ENCODE measurements at regions not wholly inside any gene's neighbourhood (a gene's known extent, or its start where the extent isn't known, plus 50 kb on each side); places are given as distances from the start of the nearest gene placed in this dataset.

GRCh38 chr2:129780316-129781270, 198.9 kb upstream of the RAB6C start:
- Mint-ChIP-seq H3K9me3 (no peaks in the 10 kb centered on the region), H3K4me3 (no peak overlapping the region), H3K27me3 (ENCODE audit: low read depth) (no peaks in the 10 kb centered on the region), H3K4me1 (ENCODE audit: low read depth) (no peaks in the 10 kb centered on the region), H3K36me3 (ENCODE audit: insufficient read depth in 2 of 2) (no peaks in the 10 kb centered on the region), H3K27ac (no peak overlapping the region)
- ATAC-seq (replicated peaks in 1 of 2), result no peak
- DNase-seq, result no peak

DNA sequence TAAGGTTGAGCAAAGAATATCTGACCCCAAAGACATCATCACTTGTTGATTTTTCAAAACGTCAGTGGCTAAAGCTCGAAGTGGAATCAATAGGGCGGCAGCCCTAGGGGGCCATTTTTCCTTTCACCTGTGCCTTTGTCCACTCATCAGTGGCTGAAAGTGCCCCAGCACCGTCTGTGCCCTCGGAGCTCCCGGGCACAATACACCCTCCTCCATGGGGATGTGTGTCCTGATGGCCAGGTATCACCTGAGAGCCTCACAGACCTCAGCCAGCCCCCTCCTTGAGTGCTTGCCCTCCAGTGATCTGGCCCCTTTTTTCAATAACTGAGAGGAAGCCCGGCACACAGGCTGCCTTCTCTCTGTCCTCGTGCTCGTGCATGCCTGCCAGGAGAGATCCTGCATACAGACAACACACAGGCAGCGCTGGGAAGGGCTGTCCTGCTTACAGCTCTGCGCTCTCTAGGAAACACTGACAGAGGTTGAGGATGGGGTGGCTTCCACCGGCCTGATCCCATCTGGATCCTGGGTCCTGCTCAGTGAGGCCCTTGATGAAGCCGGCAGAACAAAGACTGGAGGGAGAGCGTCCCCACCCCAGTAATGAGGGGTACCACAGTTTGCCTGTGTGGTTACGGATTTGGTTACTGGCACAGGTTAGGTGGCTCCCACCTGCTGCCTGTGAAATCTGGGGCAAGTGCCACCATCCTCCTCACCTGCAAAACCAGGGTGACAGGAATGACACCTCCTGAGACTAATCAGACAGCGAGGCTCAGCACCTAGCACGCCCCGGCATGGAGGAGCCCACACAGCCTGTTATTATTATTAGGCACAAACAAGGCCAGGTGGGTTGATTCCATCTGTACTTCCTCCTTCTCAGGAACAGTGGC, 197.5 kb upstream of the RAB6C start:
- no peaks in the 10 kb centered on the region for H3K4me1 Mint-ChIP-seq (ENCODE audit: low read depth)
- no peaks in the 10 kb centered on the region for H3K27me3 Mint-ChIP-seq (ENCODE audit: low read depth)
- no peaks in the 10 kb centered on the region for H3K36me3 Mint-ChIP-seq (ENCODE audit: insufficient read depth in 2 of 2)
- H3K4me3 Mint-ChIP-seq, result no peak overlapping the region
- H3K9me3 Mint-ChIP-seq, result no peaks in the 10 kb centered on the region
- H3K27ac Mint-ChIP-seq, result no peak overlapping the region
- DNase-seq (no peak), ATAC-seq (replicated peaks in 1 of 2) (no peak)

DNA sequence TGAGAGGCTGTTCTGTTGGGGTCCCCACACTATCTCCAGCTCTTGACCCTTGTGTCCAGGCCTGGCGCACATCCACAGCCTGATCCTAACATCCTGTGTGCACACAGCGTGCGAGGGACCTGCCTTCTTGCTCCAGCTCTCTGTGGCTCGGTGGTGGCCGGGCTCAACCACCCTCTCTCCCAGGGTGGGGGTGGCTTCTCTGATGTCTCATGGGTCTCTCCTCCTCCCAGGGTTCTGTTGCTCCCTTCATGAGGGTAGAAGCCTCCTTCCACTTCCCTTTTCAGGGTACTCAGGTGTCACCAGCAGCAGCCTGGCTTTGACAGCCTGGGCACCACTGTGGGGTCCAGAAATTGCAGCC, 196.9 kb upstream of the RAB6C start:
- no peaks in the 10 kb centered on the region for H3K9me3 Mint-ChIP-seq
- H3K27ac Mint-ChIP-seq, result no peak overlapping the region
- no peak for DNase-seq
- no peak for ATAC-seq (replicated peaks in 1 of 2)
- no peak overlapping the region for H3K4me3 Mint-ChIP-seq
- no peaks in the 10 kb centered on the region for H3K27me3 Mint-ChIP-seq (ENCODE audit: low read depth)
- H3K4me1 Mint-ChIP-seq (ENCODE audit: low read depth), result no peaks in the 10 kb centered on the region
- H3K36me3 Mint-ChIP-seq (ENCODE audit: insufficient read depth in 2 of 2), result no peaks in the 10 kb centered on the region

GRCh38 chr2:129784486-129784885, 195.0 kb upstream of the RAB6C start:
- no peaks in the 10 kb centered on the region for H3K27me3 Mint-ChIP-seq (ENCODE audit: low read depth)
- no peaks in the 10 kb centered on the region for H3K9me3 Mint-ChIP-seq
- H3K27ac Mint-ChIP-seq, result no peak overlapping the region
- no peaks in the 10 kb centered on the region for H3K36me3 Mint-ChIP-seq (ENCODE audit: insufficient read depth in 2 of 2)
- DNase-seq, result no peak
- H3K4me3 Mint-ChIP-seq, result no peak overlapping the region
- no peaks in the 10 kb centered on the region for H3K4me1 Mint-ChIP-seq (ENCODE audit: low read depth)
- no peak for ATAC-seq (replicated peaks in 1 of 2)

DNA sequence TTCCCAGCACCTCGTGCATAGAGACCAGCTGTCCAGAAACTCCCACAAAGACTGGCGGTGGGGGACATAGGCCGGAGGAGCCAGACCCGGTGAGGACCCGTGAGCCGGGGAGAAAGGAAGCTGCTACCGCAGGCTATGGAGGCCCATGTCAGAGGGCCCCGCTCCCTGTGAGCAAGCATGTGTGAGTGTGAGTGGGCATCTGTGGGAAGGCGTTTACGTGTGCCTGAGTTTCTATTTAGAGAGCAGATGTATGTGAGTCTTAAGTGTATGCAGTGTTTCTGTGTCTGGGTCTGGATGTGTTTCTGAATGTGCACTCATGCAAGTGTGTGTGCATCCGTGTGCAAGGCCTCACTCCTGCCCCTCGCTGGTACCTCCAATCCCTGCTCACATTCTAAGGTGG, 187.8 kb upstream of the RAB6C start:
- Mint-ChIP-seq H3K27ac (no peak overlapping the region), H3K9me3 (no peaks in the 10 kb centered on the region), H3K4me1 (ENCODE audit: low read depth) (no peaks in the 10 kb centered on the region), H3K36me3 (ENCODE audit: insufficient read depth in 2 of 2) (no peaks in the 10 kb centered on the region), H3K27me3 (ENCODE audit: low read depth) (no peaks in the 10 kb centered on the region), H3K4me3 (no peak overlapping the region)
- DNase-seq, result no peak
- no peak for ATAC-seq (replicated peaks in 1 of 2)

DNA sequence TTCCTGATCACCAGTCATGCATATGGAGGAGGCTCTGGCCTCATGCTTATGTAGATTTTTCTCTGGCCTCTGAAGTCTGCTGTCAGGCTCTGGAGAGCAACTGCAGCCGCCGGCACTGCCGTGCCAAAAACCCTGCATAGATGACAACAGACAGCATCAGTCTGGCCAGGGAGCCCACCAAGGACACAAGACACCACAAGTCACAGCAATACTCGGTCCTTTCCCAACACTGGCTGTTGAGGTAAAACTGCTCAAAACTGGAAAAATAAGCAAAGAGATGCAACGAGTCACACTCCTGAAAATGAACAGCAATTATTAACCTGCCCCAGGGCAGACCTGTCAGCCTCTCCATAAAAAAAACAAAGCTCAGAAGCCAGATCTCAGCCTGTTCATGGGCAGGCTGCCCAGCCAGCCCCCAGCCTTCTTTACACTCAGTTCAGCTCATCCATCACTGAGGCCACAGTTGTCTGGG, 186.0 kb upstream of the RAB6C start:
- no peaks in the 10 kb centered on the region for H3K4me1 Mint-ChIP-seq (ENCODE audit: low read depth)
- no peaks in the 10 kb centered on the region for H3K36me3 Mint-ChIP-seq (ENCODE audit: insufficient read depth in 2 of 2)
- no peaks in the 10 kb centered on the region for H3K9me3 Mint-ChIP-seq
- DNase-seq (no peak), ATAC-seq (replicated peaks in 1 of 2) (no peak)
- H3K4me3 Mint-ChIP-seq, result no peak overlapping the region
- no peak overlapping the region for H3K27ac Mint-ChIP-seq
- H3K27me3 Mint-ChIP-seq (ENCODE audit: low read depth), result no peaks in the 10 kb centered on the region

- H3K36me3 Mint-ChIP-seq (ENCODE audit: insufficient read depth in 2 of 2), result no peaks in the 10 kb centered on the region
- no peak overlapping the region for H3K4me3 Mint-ChIP-seq
- DNase-seq (no peak), ATAC-seq (replicated peaks in 1 of 2) (no peak)
- H3K9me3 Mint-ChIP-seq, result no peaks in the 10 kb centered on the region
- H3K27ac Mint-ChIP-seq, result no peak overlapping the region
- H3K27me3 Mint-ChIP-seq (ENCODE audit: low read depth), result no peaks in the 10 kb centered on the region
- no peaks in the 10 kb centered on the region for H3K4me1 Mint-ChIP-seq (ENCODE audit: low read depth)
These were observed 185.3 kb upstream of the RAB6C start for GRCh38 chr2:129794116-129794515.

- Mint-ChIP-seq H3K36me3 (ENCODE audit: insufficient read depth in 2 of 2) (no peaks in the 10 kb centered on the region), H3K9me3 (no peaks in the 10 kb centered on the region), H3K27me3 (ENCODE audit: low read depth) (no peaks in the 10 kb centered on the region), H3K4me1 (ENCODE audit: low read depth) (no peaks in the 10 kb centered on the region), H3K27ac (no peak overlapping the region), H3K4me3 (no peak overlapping the region)
- DNase-seq, result no peak
- no peak for ATAC-seq (replicated peaks in 1 of 2)
These were observed 184.9 kb upstream of the RAB6C start for GRCh38 chr2:129794540-129794939.

DNA sequence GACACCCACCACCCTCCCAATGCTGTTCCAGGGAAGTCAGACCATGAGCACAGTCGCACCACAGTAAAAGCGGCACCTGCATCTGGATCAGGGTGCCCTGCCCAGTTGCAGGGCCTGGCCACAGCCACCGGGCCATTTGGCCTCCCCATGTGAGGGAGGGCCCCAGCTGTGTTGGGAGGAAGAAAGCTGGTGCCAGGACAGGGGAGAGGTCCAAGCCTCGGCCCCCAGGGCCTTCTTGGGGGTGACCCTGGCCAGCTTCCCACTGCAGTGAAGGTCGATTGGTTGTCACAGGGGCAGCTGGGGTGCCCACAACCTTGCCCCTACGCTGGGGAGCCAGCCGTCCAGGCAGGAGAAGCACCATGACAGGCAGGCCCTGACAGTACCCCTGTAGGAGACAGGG, 183.2 kb upstream of the RAB6C start:
- Mint-ChIP-seq H3K36me3 (ENCODE audit: insufficient read depth in 2 of 2) (no peaks in the 10 kb centered on the region), H3K9me3 (no peaks in the 10 kb centered on the region), H3K4me3 (no peak overlapping the region), H3K4me1 (ENCODE audit: low read depth) (no peaks in the 10 kb centered on the region), H3K27ac (no peak overlapping the region), H3K27me3 (ENCODE audit: low read depth) (peaks cover 8% of the 10 kb centered on the region)
- DNase-seq, result no peak
- ATAC-seq (replicated peaks in 1 of 2), result no peak

GRCh38 chr2:129796801-129797488, 182.5 kb upstream of the RAB6C start:
- DNase-seq, result no peak
- Mint-ChIP-seq H3K27ac (no peak overlapping the region), H3K4me3 (no peak overlapping the region), H3K4me1 (ENCODE audit: low read depth) (no peaks in the 10 kb centered on the region), H3K36me3 (ENCODE audit: insufficient read depth in 2 of 2) (no peaks in the 10 kb centered on the region), H3K27me3 (ENCODE audit: low read depth) (peaks cover 10% of the 10 kb centered on the region), H3K9me3 (no peaks in the 10 kb centered on the region)
- no peak for ATAC-seq (replicated peaks in 1 of 2)

DNA sequence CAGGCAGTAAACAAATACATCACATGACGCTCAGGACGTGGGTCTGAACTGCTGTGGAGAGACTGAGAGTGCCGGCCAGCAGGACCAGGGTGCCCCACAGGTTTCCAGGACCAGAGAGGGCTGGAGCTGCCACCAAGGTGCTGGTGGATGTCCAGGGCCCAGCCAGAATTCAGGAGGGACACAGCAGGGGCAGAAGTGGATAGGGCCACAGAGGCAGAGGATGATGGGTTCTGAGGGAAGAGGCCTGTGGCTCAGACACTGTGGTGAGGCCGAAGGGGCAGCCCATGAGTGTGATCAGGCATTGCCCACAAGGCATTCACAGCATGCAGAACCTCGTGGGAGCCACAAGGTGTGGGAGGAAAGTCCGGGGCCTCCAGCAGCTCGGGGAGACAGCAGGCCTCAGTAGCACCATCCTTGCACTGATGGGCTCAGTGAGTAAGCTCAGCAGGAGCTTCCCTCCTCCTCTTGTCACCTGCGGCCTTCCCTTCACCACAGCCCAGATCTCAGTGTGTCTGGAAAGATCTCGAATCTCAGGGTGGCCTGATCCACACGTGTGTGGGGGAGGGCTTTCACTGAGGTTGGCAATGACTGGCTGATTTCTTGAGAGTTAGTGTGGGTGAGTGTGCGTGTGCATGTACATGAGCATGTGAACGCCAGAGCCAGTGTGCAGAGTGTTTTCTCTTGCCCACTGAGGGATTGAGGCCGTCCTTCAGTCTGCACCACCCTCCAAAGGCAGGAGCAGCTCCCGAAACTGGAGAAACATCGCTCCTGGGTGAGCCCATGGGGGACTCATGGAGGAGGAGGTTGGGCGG, 181.8 kb upstream of the RAB6C start:
- Mint-ChIP-seq H3K27me3 (ENCODE audit: low read depth) (peaks cover 10% of the 10 kb centered on the region), H3K27ac (no peak overlapping the region), H3K9me3 (no peaks in the 10 kb centered on the region), H3K4me1 (ENCODE audit: low read depth) (no peaks in the 10 kb centered on the region), H3K4me3 (no peak overlapping the region), H3K36me3 (ENCODE audit: insufficient read depth in 2 of 2) (no peaks in the 10 kb centered on the region)
- no peak for ATAC-seq (replicated peaks in 1 of 2)
- DNase-seq, result no peak

GRCh38 chr2:129798301-129798581, 181.2 kb upstream of the RAB6C start:
- peaks cover 10% of the 10 kb centered on the region for H3K27me3 Mint-ChIP-seq (ENCODE audit: low read depth)
- no peaks in the 10 kb centered on the region for H3K36me3 Mint-ChIP-seq (ENCODE audit: insufficient read depth in 2 of 2)
- DNase-seq, result no peak
- ATAC-seq (replicated peaks in 1 of 2), result no peak
- no peaks in the 10 kb centered on the region for H3K4me1 Mint-ChIP-seq (ENCODE audit: low read depth)
- no peak overlapping the region for H3K27ac Mint-ChIP-seq
- H3K9me3 Mint-ChIP-seq, result no peaks in the 10 kb centered on the region
- H3K4me3 Mint-ChIP-seq, result no peak overlapping the region
